Smooth muscle cell (in vitro differentiated cells): ENCODE measurements at regions not wholly inside any gene's neighbourhood (a gene's known extent, or its start where the extent isn't known, plus 50 kb on each side); places are given as distances from the start of the nearest gene placed in this dataset.

Experiments used
- DNase-seq: peaks from one replicate; lab custom pipeline; 2025; ENCODE audit not compliant: unreplicated experiment; lab: John Stamatoyannopoulos, UW
- H2AFZ ChIP-seq: fragments of 200-600 bp; sonication (generic); 2 replicates; pipeline ENCODE4 v1.6.0; 2016; ENCODE audit warnings: antibody characterized with exemption, low read depth, mild to moderate bottlenecking
- H3F3A ChIP-seq: fragments of 200-600 bp; sonication (generic); 2 replicates; pipeline ENCODE4 v1.6.0; 2017; ENCODE audit warnings: antibody characterized with exemption, low read depth
- H3K27ac ChIP-seq: fragments of 200-600 bp; sonication (generic); 2 replicates; pipeline ENCODE4 v1.5.1; 2016; ENCODE audit warnings: low read depth, mild to moderate bottlenecking
- H3K27me3 ChIP-seq: fragments of 200-600 bp; sonication (generic); 2 replicates; pipeline ENCODE4 v1.6.1; 2016; ENCODE audit warnings: low read depth, mild to moderate bottlenecking
- H3K36me3 ChIP-seq: fragments of 200-600 bp; sonication (generic); 2 replicates; pipeline ENCODE4 v1.5.1; 2016; ENCODE audit warnings: low read depth
- H3K4me1 ChIP-seq: fragments of 200-600 bp; sonication (generic); 2 replicates; pipeline ENCODE4 v1.5.1; 2016; ENCODE audit warnings: low read depth
- H3K4me2 ChIP-seq: fragments of 200-600 bp; sonication (generic); 2 replicates; pipeline ENCODE4 v1.6.0; 2016; ENCODE audit warnings: mild to moderate bottlenecking
- H3K4me3 ChIP-seq: fragments of 200-600 bp; sonication (generic); 2 replicates; pipeline ENCODE4 v1.5.1; 2016; ENCODE audit warnings: mild to moderate bottlenecking
- H3K79me2 ChIP-seq: fragments of 200-600 bp; sonication (generic); 2 replicates; pipeline ENCODE4 v1.6.0; 2016; ENCODE audit warnings: low read depth, mild to moderate bottlenecking
- H3K9ac ChIP-seq: fragments of 200-600 bp; sonication (generic); 2 replicates; pipeline ENCODE4 v1.6.0; 2016; ENCODE audit warnings: low read depth
- H3K9me3 ChIP-seq: fragments of 200-600 bp; sonication (generic); replicated peaks from 2 replicates; pipeline ENCODE4 v1.5.1; 2016; ENCODE audit warnings: low read depth
- H4K20me1 ChIP-seq: fragments of 200-600 bp; sonication (generic); 2 replicates; pipeline ENCODE4 v1.6.0; 2016; ENCODE audit warnings: low read depth
- WGBS: methylation state at CpG from one replicate; pipeline ENCODE4 v1.1.7; 2016; ENCODE audit warnings: low lambda C conversion rate; 5-methylcytosine and 5-hydroxymethylcytosine counted together
- TF ChIP-seq, protein P1 (sequence below): fragments of 200-600 bp; sonication (generic); IDR thresholded peaks from 2 replicates; pipeline ENCODE4 v1.5.1; 2017; ENCODE audit warnings: borderline replicate concordance, mild to moderate bottlenecking, antibody characterized with exemption; ENCODE audit not compliant: insufficient read depth, poor library complexity, severe bottlenecking

DNA sequence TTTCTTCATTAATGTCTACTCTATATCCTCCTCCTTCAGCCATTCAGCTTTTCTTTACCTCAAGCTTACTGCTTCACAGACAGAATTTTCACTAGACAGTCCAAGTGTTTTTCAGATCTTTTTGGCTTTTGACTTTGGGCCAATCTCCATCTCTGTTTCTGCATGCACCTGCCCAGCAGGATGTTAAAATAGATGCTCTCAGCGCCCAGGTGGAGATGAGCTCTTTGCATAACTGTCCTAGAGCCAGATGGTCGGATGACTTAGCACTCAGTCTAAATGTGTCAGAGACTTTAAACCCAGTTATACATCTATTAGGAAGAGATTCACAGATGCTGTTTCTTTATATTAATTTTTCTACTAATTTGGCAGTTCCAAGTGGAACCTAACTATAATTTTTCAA lies 80.3 kb upstream of the SSTR1 start:
- H3F3A ChIP-seq, result no peaks in the 10 kb centered on the region
- WGBS, result 77% methylated on average over 2 of the region's 2 CpGs
- no peaks in the 10 kb centered on the region for H3K79me2 ChIP-seq
- TF ChIP-seq, protein P1, sequence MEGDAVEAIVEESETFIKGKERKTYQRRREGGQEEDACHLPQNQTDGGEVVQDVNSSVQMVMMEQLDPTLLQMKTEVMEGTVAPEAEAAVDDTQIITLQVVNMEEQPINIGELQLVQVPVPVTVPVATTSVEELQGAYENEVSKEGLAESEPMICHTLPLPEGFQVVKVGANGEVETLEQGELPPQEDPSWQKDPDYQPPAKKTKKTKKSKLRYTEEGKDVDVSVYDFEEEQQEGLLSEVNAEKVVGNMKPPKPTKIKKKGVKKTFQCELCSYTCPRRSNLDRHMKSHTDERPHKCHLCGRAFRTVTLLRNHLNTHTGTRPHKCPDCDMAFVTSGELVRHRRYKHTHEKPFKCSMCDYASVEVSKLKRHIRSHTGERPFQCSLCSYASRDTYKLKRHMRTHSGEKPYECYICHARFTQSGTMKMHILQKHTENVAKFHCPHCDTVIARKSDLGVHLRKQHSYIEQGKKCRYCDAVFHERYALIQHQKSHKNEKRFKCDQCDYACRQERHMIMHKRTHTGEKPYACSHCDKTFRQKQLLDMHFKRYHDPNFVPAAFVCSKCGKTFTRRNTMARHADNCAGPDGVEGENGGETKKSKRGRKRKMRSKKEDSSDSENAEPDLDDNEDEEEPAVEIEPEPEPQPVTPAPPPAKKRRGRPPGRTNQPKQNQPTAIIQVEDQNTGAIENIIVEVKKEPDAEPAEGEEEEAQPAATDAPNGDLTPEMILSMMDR, result no peak
- no peak overlapping the region for H3K27ac ChIP-seq
- no peak overlapping the region for H3K4me3 ChIP-seq
- no peaks in the 10 kb centered on the region for H3K9me3 ChIP-seq
- no peaks in the 10 kb centered on the region for H3K36me3 ChIP-seq
- no peak overlapping the region for H2AFZ ChIP-seq
- H3K4me1 ChIP-seq, result no peaks in the 10 kb centered on the region
- no peak overlapping the region for H3K4me2 ChIP-seq
- DNase-seq, result no peak
- H3K27me3 ChIP-seq, result no peaks in the 10 kb centered on the region
- H4K20me1 ChIP-seq, result no peaks in the 10 kb centered on the region
- no peak overlapping the region for H3K9ac ChIP-seq

DNA sequence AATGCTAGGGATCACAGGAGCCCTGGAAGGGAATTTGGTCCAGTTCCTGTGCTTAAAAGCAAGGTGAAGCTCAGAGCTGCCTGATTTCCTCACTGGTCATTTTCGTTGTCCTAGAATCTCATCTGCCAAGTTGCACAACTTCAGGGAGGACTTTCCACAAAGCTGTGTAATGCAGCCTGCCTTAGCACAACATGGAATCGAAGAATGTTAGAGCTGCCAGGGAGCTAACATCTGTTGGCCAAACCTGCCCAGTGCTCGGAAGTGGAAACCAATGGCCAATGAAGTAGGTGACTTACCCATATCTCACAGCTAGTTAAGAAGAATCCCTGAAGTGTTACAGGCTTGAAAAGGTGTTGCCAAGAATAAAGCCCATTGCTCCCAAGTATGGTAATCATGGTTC lies 79.9 kb upstream of the SSTR1 start:
- Histone ChIP-seq H3K79me2 (no peaks in the 10 kb centered on the region), H3K9ac (no peak overlapping the region), H2AFZ (no peak overlapping the region), H3K9me3 (no peaks in the 10 kb centered on the region), H3K36me3 (no peaks in the 10 kb centered on the region), H3F3A (no peaks in the 10 kb centered on the region), H3K4me1 (no peaks in the 10 kb centered on the region), H3K27me3 (no peaks in the 10 kb centered on the region), H3K4me3 (no peak overlapping the region), H4K20me1 (no peaks in the 10 kb centered on the region), H3K4me2 (no peak overlapping the region), H3K27ac (no peak overlapping the region)
- TF ChIP-seq, protein P1, result no peak
- WGBS, result 80% methylated on average over 3 of the region's 3 CpGs
- DNase-seq, result no peak

DNA sequence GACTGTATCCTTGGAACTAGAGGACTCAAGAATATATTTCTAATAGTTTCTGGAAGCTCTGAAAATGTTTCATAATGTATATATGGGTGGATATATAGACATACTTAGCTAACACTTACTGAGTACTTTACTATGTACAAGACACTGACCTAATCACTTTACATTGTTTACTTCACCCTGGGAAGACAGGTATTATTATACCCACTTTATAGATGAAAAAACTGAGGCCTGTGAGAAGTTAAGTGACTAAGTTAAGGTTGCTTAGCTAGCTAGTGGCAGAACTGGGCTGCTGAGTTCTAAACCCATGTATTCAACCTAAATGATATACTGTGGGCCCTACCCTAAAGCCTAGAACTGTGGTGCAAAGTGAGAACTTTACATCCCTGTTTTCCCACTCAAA lies 79.1 kb upstream of the SSTR1 start:
- TF ChIP-seq, protein P1, result no peak
- no peaks in the 10 kb centered on the region for H3K9me3 ChIP-seq
- no peak overlapping the region for H3K9ac ChIP-seq
- no peaks in the 10 kb centered on the region for H4K20me1 ChIP-seq
- H3K79me2 ChIP-seq, result no peaks in the 10 kb centered on the region
- no peaks in the 10 kb centered on the region for H3F3A ChIP-seq
- no peak overlapping the region for H3K4me3 ChIP-seq
- no peaks in the 10 kb centered on the region for H3K27me3 ChIP-seq
- DNase-seq, result no peak
- no peaks in the 10 kb centered on the region for H3K4me1 ChIP-seq
- no peak overlapping the region for H3K4me2 ChIP-seq
- no peak overlapping the region for H3K27ac ChIP-seq
- no peaks in the 10 kb centered on the region for H3K36me3 ChIP-seq
- H2AFZ ChIP-seq, result no peak overlapping the region

DNA sequence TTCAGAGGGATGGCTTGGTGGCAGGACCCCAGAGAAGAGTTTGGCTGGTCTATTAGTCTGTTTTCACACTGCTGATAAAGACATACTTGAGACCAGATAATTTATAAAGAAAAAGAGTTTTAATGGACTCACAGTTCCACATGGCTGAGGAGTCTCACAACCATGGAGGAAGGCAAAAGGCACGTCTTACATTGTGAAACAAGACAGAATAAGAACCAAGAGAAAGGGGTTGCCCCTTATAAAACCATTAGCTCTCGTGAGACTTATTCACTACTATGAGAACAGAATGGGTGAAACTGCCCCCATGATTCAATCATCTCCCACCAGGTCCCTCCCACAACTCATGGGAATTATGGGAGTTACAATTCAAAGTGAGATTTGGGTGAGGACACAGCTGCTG lies 78.5 kb upstream of the SSTR1 start:
- Histone ChIP-seq H3K4me1 (no peaks in the 10 kb centered on the region), H3K27me3 (no peaks in the 10 kb centered on the region), H3K9ac (no peak overlapping the region), H3K36me3 (no peaks in the 10 kb centered on the region), H3F3A (no peaks in the 10 kb centered on the region), H3K4me3 (no peak overlapping the region), H3K79me2 (no peaks in the 10 kb centered on the region), H4K20me1 (no peaks in the 10 kb centered on the region), H3K9me3 (no peaks in the 10 kb centered on the region), H3K27ac (no peak overlapping the region), H2AFZ (no peak overlapping the region), H3K4me2 (no peak overlapping the region)
- TF ChIP-seq, protein P1, result no peak
- WGBS, result 93% methylated on average over 2 of the region's 2 CpGs
- DNase-seq, result no peak
